ENCODE measurements at regions not wholly inside any gene's neighbourhood (a gene's known extent, or its start where the extent isn't known, plus 50 kb on each side); places are given as distances from the start of the nearest gene placed in this dataset.

DNA sequence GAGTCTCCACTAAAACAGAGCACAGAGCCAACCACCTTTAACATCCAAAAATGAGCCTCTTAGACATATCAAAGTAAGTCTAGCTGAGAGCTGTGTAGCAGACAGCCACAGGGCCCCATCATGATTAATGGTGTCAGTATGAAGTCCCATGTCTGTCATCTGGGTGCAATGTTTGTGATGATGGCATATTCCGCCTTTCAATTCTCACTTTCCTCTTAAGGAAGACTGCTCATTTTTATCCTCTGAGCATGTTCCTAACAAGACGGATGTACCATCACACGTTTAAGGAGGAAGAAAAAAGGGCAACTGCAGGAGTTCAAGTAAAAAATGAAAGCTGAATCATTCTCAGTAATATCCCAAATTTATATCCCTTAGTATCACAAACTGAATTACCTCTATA is 85.8 kb upstream of the KCNMB2 start:
- no peak for DNase-seq

DNA sequence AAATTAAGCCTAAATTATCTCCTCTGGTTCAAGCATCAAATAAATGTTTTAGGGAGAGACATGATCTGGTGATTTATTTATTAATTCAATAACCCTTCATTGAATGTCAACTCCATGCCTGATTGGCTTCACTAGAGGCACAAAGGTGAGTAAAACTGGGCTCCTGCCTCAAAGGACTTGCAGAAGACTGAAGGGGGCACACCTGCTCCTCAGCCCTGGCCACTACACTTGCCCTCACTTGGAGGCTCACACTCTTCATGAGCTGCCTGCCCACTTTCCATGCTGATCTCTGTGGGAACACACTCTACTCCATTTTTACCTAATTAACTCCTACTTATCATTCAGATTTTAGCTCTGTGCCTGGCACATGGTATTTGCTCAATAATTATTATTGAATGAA is 84.4 kb upstream of the KCNMB2 start:
- no peak for DNase-seq

DNA sequence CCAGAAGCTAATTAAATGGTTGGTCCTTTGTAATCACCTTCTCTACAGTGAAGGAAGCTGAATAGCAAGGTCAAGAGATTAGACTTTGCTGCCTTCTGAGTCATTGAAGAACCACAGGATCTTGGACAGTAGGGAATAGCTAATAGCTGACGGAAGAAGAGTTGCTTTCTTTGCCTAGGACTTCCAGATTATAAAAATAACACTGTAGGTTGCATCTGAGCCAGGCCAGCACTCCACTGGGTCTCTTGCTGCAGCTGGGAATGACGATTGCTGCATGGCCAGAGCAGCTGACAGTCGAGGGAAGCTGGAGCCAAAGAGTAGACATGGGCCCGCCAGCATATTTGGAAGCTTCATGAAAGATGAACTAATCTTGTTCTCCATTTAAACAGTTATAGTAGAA is 81.5 kb upstream of the KCNMB2 start:
- no peak for DNase-seq

DNA sequence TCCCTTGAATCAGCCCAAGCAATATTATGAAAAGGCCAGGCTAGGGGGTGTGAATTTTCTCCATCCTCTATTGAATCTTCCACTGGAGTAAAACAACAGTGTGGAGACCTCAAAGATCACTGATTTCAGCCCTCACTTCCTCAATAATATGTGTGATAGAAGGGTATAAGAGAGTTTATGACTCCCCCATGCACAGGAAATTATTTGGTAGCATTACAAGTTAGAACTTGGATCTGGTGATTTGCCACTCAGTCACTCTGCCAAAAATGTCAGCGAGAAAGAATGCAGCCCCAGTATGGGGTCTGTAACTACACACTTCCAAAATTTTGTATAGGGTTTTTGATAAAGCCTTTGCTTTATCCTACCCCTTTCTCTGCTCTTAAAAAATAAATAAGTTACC is 81.0 kb upstream of the KCNMB2 start:
- DNase-seq, result no peak

DNA sequence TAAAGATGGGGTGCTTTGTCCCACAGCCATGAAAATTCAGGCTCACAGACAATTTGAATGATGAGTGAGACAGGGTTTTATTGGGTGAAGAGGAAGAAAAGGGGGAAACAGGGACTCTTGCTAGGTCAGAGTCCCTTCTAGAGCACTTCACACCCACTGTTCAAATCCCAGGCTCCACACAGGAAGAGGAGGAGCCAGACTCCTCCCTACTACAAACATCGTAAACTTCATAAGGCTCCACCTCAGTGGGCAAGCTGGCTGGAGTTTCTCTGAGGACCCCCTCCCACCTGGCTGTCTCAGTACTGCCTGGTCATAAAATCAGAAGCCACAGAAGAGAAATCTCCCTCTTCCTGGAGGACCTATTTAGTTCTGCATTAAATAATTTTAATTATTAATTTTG is 80.3 kb upstream of the KCNMB2 start:
- DNase-seq, result no peak

DNA sequence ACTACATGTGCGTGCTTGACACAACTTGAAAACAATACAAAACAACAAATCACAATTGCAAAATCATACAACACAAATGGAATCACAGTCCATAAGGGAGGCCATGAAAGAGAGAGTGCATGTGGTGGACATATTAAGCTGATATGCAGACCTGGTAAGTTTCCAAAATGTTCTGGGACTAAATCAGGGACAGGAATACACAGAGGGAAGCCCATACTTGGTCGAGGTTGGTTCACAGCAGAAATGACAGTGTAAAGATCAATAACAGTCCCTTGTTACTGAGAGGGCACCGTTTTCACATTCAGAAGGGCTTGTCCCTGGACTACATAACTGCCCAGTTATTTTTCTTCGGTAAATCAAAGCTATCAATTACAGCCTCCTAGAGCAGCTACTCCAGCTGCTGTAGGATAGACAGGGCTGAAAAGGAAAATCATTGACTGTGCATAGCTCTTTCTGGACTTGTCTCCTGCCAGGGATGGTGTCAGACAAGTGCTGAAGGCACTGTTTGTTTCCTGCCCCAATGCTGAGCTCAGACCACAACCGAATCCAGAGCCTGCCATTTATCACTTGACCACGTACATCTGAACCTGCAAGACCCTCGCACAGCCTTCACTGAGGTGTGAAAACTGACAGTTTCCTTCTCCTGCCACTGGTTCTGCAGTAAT is 79.5 kb upstream of the KCNMB2 start:
- DNase-seq, result no peak

DNA sequence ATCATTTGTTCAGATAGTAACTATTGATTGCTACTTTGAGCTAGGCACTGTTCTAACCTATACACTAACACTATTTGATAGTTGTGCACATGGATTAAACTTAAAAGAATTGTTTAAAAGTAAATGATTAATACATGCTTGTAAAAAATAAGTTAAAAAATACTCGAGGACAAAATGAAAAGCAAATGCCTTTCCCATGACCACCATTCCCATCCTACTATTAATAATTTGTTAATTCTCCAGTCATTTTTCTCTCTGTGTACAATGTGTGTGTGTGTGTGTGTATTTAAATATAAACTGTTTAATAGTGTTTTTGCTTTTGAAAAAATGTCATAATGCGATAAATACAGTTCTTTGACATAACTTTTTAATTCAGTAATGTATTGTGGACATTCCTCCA is 78.7 kb upstream of the KCNMB2 start:
- DNase-seq, result no peak

DNA sequence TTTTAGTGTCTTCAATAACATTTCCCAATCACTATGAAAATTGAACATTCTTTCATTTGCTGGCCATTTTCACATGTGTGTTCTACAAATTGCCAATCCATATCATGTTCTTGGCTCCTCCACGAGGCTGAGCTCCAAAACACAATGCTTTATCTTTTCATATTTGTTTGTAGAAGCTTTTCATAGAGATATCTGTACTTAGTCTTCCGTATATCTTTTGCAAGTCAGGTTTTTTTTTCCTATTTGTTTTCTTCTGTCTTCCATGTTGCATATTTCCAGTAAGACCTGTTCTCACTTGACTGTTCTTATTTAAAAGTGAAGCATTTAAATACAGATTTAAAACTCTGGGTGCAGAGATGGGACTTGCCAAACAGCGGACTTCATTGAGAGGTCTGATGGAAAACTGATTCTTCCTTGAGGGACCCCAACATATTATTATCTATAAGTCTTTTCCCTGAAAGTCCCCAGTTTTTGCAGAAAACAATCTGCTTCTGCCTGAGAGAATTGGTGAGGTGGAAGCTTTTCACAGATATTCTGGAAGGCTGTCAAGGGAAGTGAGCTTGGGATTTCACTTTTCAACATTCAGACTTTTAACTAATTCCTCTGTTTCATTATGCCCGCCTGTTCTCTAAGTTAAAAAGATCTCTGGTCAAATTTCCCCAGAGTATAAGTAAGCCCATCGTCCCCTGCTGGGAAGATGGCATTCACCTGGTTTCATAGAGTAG is 77.8 kb upstream of the KCNMB2 start:
- no peak for DNase-seq

DNA sequence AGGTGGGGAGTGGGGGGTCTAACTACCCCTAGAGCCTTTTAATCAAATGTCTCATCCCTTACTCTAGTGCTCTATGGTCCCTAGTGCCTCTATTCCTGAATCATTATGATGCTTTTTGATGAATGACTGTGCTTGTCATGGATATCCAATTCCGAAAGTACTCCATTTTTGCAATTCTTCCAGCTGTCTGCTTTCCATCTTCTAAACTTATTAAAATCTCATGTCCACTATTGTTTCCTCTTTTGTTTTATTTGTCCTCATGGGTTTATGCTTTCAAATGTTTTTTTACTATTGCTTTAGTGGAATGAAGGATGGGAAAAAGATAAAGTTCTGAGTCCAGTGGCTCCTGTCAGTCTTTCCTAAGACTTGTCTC is 77.2 kb upstream of the KCNMB2 start:
- DNase-seq, result no peak

DNA sequence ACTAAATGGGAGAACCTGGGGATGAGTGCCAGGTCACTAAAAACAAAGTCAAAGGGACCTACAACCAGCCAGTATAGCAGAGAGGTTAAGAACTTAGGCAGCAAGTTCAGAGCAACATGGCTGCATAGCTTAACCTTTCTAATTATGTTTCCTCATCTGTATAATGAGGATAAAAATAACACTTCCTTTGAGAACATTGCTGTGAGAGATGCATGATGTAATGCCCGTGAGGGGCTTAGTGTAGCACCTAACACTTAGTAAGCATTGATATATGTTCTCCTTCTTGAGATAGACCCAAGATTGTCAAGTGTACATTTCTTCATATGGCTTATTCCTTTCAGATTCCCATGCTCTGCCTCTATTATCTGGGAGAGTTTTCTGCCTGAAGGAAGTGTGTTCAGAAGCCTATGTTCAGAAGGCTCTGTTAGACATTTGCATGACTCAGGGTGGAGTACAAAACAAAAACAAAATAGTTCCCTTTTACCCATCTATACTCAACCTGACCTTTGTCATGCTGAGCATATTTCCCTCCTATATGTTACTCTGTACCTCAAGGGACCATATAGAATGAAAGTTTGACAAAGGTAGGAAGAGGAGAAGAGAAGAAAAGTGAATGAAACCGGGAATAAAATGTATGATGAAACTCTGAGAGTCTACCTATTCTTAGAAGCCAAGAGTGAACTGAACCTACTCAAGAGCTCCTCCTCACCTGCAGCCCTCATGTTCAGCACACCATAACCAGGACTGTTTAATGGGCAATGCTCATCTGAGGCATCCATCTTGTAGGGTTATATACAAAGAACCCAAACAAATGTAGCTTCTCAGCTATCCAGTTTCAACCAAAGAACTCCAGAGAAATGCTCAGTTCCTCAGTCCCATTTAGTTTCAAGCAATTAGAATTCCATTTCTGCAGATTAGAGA is 70.7 kb upstream of the KCNMB2 start:
- no peak for DNase-seq

DNA sequence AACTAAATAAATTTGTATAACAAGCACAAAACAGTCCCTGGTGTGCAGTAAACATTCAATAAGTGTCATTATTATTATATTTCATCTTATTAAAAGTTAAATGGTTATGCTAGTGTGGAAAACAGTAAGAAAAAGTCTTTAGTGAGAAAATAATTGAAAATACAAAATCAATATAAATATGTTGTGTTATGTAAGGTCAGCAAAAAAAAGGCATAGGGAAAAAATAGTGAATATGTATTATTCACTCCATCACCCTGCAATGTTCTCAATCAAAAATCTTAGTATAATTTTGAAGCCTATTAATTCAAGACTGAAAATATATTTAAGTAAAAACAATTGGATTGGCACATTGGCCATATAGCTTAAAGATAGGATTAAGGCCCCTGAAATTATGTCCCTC is 63.3 kb upstream of the KCNMB2 start:
- no peak for DNase-seq

DNA sequence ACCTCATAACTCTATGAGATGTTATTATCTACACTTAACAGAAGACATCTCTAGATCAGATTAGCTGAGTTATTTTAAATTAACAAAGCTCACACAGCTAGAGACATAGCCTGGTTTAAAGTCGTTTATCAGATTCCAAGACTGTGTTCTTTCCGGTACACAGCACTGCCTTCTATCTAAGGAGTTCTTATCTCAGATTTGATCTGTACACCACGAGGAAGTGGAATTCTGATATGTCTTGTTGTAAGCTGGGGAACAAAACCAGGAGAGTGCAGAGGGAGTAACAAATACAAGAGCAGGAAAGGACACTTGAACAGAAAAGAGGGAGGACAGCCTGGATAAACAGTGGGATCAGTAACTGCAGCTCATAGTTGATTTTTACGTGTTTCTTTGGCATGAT is 61.7 kb upstream of the KCNMB2 start:
- DNase-seq, result no peak

DNA sequence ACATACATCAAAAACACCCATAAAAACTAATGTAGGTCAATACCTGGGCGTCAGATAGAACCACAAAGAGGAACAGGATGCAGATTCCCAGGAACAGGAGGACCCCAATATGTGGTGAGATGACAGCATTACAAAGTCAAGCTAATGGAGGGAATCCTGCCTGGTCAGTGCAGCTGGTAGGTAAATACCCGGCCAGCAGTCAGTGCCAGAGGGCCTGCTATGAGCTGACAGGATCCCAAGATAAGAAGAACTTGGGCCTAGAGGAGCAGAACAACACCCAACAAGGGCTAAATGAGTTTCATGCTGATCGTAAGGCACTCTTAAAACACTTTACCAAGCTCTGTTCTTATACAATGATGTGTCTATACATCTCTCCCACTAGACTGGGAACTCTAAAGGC is 61.2 kb upstream of the KCNMB2 start:
- no peak for DNase-seq

DNA sequence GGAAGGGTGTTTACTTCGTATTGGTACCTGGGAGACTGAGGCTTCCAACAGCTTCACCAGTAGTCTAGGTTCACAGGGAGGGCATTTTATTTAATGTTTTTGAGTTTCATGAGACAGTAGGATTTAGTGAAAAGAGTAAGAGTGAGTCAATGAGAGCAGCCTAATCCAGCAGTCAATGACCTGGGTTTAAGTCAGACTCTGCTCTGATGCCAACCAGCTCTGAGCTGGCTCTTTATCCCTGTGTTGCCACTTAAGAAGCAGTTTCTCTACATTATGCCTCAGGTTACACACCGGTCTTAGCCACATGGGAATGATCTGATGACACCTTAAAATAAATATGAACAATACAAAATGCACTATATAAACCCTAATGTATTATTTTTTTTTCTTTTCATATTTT is 59.4 kb upstream of the KCNMB2 start:
- DNase-seq, result no peak

DNA sequence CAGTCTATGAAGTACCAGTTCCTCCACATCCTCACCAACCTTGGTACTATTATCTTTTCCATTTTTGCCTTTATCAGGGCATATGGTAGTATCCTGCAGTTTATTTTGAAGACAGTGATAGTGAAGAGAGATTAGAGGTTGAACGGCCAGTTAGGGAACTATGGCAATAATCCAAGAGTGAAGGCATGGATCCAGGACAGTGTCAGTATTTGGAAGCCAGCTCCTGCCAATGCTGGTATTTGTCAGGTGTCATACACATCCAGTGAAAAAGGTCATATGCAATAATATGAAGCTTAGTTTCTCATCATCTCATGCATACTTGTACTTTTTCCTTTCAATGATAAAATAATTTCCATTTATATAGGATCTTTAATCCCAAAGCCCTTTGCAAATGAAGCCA is 56.8 kb upstream of the KCNMB2 start:
- no peak for DNase-seq

DNA sequence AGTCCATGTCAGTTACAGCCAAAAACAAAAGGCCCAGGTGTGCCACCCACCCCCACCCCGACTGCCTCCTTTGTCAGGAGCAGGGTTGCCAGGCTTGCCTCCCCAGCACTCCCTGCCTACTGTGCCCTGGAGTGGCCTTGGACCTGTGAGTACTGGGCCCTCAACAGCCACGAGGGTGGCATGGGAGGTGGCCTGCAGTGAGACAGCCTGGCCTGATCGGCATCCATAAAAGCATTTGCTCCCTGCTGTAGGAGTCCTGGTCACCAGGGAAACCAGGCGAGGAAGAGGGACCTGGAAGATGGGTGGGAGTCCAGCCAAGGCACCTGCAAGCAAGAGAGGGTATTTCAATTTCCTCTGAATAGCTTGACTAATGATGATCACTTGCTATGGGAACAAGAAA is 56.4 kb upstream of the KCNMB2 start:
- DNase-seq, result no peak

DNA sequence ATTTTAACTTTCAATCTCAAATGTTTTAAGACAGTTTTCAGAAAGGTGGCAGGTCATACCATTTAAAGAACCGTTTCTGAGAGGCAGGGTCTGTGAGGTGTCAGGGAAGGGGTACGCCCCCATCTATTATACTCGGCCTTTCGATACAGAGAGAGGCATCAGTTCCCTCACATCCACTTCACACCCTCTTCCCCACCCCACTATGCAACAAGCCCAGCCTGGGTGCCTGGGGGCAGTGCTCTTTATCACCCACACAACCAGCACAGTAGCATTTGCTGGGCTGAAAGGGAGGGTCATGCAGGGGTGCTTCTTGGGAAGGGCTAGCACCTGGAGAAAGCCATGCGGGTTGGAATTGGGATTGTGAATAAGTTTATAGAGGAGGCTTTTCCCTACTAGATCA is 56.0 kb upstream of the KCNMB2 start:
- no peak for DNase-seq

DNA sequence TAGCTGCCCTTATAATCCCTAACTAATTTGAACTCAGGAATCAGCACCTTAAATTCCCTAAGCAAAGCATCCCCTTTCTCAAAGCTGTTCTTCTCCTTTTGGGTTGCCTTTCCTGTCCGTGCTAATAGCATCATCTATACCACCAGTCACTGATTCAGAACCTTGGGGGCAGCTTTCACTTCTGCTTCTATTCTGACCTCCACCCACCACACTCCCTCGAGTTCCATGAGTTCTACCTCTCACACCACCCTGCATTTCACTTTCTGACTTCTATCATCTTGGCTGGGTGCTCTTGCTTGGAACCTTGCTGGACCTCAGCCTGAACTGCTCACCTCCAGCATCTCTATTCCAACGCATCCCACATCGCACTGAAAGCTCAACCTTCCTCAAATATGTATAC is 55.4 kb upstream of the KCNMB2 start:
- no peak for DNase-seq

DNA sequence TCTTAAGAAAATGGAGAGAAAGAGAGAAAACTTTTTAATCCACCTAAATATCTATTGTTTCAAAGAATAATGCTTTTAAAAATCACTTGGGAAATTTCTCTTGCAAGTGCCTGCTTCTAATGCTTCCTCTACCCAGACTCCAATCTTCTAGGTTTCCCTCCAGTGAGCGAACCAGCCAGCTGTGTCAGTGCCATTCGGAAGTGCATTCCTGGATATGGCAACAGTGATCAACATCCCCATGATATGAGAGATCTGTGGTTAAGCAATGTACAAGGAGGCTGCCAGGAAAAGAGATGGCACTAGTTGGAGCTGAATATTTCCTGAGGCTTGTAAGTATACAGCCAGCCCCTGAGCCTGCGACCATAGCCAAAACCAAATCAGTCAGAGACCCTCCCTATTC is 53.3 kb upstream of the KCNMB2 start:
- DNase-seq, result no peak

DNA sequence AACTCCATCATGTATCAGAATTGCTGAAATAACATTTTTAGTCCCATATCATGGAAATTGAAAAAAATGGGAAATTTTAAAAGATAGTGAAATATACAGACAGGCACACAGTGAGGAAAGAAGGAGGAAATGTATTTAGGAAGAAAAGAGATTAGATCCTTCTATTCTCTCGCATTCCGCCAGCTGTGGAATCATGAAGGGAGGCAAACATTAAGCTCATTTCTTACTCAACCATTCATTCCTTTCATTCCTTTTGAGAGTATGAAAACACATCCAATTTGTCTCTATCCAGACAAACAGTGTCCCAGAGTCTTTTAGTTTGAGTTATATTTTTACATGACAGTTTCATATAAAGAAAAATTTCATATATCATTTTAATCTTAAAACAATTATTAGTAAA is 52.5 kb upstream of the KCNMB2 start:
- no peak for DNase-seq

DNA sequence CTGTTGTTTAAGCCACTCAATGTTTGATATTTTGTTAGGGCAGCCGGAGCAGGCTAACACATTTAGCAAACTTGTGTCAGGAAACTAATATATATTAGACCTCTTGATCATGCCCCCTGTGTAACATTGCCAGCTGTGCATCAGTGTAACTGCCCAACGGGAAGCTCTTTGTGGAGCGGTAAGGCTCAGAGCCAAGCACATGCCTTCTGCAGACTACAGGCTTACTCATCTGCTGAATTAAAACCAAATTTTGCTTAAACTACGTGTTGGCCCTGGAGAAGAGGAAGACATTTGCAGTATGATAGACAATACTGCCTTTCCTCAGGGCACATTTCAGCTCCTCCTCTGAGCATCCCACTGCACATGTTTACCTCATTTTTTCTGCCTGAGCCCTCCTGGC is 50.5 kb upstream of the KCNMB2 start:
- no peak for DNase-seq
